Tongue (tissue), 1 donor: ENCODE measurements at regions not wholly inside any gene's neighbourhood (a gene's known extent, or its start where the extent isn't known, plus 50 kb on each side); places are given as distances from the start of the nearest gene placed in this dataset.

Source experiments
- DNase-seq: peaks from one replicate; pipeline ENCODE4 v3.0.0-alpha.2; 2015

- no peak for DNase-seq
Observed at GRCh38 chr13:42722883-42723539, 58.4 kb upstream of the FAM216B start.

- DNase-seq, result no peak
Observed at GRCh38 chr13:42728507-42729180, 52.7 kb upstream of the FAM216B start.

- no peak for DNase-seq
Observed at GRCh38 chr13:42729857-42730402, 51.5 kb upstream of the FAM216B start.
